GM23248 (cell line): ENCODE measurements at regions not wholly inside any gene's neighbourhood (a gene's known extent, or its start where the extent isn't known, plus 50 kb on each side); places are given as distances from the start of the nearest gene placed in this dataset.

Experiments used
- EZH2 ChIP-seq: fragments of 200-600 bp; sonication (generic); IDR thresholded peaks from 2 replicates; pipeline ENCODE4 v1.6.1; 2018; ENCODE audit warnings: antibody characterized with exemption, mild to moderate bottlenecking; ENCODE audit not compliant: insufficient read depth, poor library complexity, severe bottlenecking
- EZH2phosphoT487 ChIP-seq: fragments of 200-600 bp; sonication (generic); IDR thresholded peaks from 2 replicates; pipeline ENCODE4 v1.6.1; 2018; ENCODE audit warnings: antibody characterized with exemption, moderate library complexity, mild to moderate bottlenecking, low read depth; ENCODE audit not compliant: insufficient read depth

- TF ChIP-seq EZH2: no peak
- no peak for TF ChIP-seq EZH2phosphoT487
Observed at GRCh38 chr2:21727101-21727500, 603.3 kb downstream of the TDRD15 start.
